HL-60/S4 treated with retinoic acid at 250 ng/mL for 4 days and 3 days (cell line): ENCODE measurements at regions not wholly inside any gene's neighbourhood (a gene's known extent, or its start where the extent isn't known, plus 50 kb on each side); places are given as distances from the start of the nearest gene placed in this dataset.
"Not testable (repeated sequence)": the region's sequence is repeated elsewhere in the genome, so short reads cannot be mapped to it uniquely, and the experiment has no call there.

Experiments used
- in situ Hi-C: fragments of 300-500 bp; cut with MboI; formaldehyde crosslinking; loops from 2 replicates; pipeline ENCODE4 v1.7.0; 2022; ENCODE audit warnings: low sequenced_read_pairs

- in situ Hi-C loops: not testable (repeated sequence)
Observed at GRCh38 chrX:131696989-131697388, 153.1 kb downstream of the OR13H1 start.

GRCh38 chrX:131703646-131704045 is 159.8 kb downstream of the OR13H1 start:
- in situ Hi-C loops: no loop called here

DNA sequence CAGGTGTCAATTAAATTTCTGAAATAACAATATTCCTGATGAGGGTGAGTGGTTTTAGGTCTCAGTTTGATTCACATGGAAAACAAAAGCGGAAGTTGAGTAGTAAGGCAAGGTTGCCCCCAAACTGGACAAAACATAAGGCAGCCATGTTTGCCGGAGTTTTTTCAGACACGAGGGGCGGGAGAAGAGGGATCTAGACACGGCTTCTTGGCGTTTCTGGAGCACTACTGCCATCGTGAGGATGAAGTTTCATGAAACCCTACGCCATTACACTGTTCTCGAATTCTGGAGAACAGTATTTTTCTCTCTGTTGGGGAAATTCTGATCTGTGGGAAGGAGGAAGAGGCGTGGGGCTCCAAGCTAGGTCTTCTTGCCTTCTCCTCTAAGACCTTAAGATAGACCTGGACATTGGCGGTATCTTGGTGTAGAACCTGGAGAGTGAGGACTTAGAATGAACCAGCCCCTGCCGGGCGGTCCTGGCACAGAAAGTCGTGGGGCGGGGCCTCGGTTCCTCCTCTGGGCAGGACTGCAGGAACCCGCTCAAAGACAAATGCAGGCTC is 160.3 kb downstream of the OR13H1 start:
- in situ Hi-C loops: no loop called here

DNA sequence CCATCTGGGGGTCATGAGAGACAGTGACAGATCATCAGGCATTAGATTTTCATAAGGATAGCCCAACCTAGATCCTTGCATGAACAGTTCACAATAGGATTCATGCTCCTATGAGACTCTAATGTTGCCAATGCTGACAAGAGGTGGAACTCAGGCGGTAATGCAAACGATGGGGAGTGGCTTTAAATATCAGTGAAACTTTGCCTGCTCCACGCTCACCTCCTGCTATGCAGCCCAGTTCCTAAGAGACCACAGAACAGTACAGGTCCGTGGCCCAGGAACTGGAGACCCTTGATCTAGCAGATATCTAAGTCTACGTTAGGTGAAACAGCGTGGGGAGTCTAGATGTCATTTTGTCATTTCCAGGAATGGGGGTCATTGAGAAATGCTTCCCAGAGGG is 165.7 kb downstream of the OR13H1 start:
- in situ Hi-C loops: no loop called here

GRCh38 chrX:131711478-131711867 is 167.6 kb downstream of the OR13H1 start:
- in situ Hi-C loops: no loop called here

- in situ Hi-C loops: no loop called here
Observed at GRCh38 chrX:131723646-131724045, 179.8 kb downstream of the OR13H1 start.

GRCh38 chrX:131724292-131724691 is 180.4 kb downstream of the OR13H1 start:
- in situ Hi-C loops: no loop called here

GRCh38 chrX:131725001-131725654 is 181.3 kb downstream of the OR13H1 start:
- in situ Hi-C loops: no loop called here

DNA sequence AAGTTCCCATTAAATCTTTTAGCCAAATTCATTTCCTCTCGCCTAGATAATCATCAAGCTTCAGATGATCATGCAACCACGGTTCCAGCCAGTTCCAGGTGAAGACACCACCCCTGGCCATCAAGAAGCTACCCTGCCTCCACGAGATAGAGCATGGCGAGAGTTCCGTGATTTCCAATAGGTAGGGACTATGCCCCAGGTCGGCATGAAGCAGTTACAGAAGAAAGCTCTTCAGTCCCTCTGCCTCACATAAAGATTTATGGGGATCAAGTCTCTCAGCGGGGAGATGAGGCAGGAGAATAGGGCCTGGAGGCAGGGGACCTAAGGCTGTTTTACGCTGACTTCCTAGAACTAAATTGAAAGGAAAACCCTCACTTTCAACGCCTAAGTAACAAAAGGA is 183.9 kb downstream of the OR13H1 start:
- in situ Hi-C loops: no loop called here

- in situ Hi-C loops: no loop called here
Observed at GRCh38 chrX:131728295-131729145, 184.6 kb downstream of the OR13H1 start.

DNA sequence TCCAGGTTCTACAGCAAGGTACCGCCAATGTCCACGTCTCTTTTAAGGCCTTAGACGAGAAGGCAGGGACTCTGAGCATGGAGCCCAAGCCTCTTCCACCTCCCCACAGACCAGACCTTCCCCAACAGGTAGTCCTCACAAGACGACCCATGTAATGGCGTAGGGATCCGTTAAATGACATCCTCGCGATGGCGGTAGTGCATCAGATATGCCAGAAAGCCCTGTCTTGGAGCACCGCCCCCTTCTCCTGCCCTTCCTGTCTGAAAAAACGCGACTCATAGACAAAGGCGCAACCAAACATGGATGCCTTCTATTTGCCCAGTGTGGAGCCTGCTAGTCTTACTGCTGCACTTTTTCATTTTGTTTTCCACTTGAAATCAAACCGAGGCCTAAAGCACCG is 185.4 kb downstream of the OR13H1 start:
- in situ Hi-C loops: no loop called here

GRCh38 chrX:131734621-131735020 is 190.7 kb downstream of the OR13H1 start:
- in situ Hi-C loops: no loop called here

DNA sequence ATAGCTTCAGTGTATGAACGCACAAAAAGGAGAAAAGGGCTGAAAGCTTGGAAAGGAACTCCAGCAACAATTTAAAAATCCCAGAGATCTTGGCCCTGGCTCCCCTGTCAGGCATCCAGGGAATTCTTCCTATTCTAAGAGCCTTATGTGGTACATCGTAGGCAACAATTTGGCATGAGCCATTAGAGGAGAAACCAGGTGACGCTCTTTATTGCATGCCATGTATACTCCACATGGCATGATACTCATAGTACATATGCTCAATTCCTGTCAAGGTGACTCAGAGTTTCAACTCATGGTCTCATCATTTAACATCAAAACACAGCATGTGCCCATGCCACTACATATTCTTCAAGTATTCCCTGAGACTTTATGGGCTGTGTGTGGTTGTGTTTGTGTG is 191.3 kb downstream of the OR13H1 start:
- in situ Hi-C loops: no loop called here

- in situ Hi-C loops: no loop called here
Observed at GRCh38 chrX:131739823-131740222, 195.9 kb downstream of the OR13H1 start.

- in situ Hi-C loops: no loop called here
Observed at GRCh38 chrX:131741103-131741581, 197.3 kb downstream of the OR13H1 start.

- in situ Hi-C loops: no loop called here
Observed at GRCh38 chrX:131745942-131746489, 202.1 kb downstream of the OR13H1 start.

GRCh38 chrX:131746491-131746968 is 202.7 kb downstream of the OR13H1 start:
- in situ Hi-C loops: no loop called here

GRCh38 chrX:131747173-131747572 is 203.3 kb downstream of the OR13H1 start:
- in situ Hi-C loops: no loop called here

DNA sequence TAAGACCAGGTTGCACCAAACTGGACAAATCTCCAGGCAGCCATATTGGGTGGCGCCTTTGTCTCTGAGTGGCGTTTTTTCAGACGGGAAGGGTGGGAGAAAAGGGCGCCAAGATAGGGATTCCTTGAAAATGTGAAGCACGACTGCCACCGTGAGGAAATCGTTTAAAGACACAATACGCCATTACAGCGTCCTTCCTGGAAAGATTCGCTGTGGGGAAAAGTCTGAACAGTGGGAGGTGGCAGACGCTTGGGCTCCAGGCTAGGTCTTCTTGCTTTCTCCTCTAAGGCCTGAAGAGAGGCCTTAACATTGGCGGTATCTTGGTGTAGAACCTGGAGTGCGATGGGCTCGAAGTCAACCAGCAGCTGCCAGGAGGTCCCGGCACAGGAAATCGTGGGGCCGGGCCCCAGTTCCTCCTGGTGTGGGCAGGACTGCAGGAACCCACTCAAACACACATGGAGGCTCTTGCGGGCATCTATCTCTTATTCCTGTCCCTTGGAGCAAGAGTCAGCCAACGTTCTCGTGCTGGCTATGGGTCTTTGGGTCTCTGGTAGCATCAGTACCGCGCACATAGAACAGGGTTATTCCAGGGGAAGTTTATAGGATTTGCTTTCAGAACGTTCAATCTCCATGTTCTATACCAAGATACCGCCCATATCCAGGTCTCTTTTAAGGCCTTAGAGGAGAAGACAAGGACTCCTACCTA is 208.8 kb downstream of the OR13H1 start:
- in situ Hi-C loops: no loop called here

- in situ Hi-C loops: no loop called here
Observed at GRCh38 chrX:131762802-131763234, 218.9 kb downstream of the OR13H1 start.

- in situ Hi-C loops: no loop called here
Observed at GRCh38 chrX:131763674-131764073, 219.8 kb downstream of the OR13H1 start.
